ENCODE measurements at regions not wholly inside any gene's neighbourhood (a gene's known extent, or its start where the extent isn't known, plus 50 kb on each side); places are given as distances from the start of the nearest gene placed in this dataset.

DNA sequence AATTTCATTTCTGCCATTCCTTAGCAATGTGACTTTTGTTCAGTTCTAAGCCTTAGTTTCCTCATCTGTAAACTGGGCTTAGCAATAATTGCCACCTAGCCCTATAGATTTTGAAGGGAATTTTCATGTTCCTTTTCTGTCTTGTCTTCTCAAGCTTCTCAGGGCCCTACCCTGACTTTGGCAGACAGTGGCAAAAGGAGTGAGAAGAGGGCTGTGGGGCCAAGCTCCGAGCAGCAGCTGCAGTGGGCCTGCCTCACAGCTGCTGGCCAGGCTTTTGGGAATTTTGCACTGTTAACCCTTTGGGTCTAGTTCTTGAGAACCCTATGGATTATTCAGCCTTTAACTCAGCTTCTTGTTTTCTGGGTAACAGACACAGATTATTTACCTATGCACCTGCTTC is 67.6 kb upstream of the IGSF1 start:
- no peak overlapping the region for H3K27ac ChIP-seq (ENCODE audit: low read depth, low read length)
- H3K36me3 ChIP-seq (ENCODE audit: control insufficient read depth in 5 of 5, insufficient read depth in 5 of 5, low read length in 5 of 5), result no peaks in the 10 kb centered on the region
- H3K9me3 ChIP-seq (ENCODE audit: control insufficient read depth in 5 of 5, low read length in 5 of 5), result no peaks in the 10 kb centered on the region
- no peak overlapping the region for H3K4me3 ChIP-seq (ENCODE audit: low read depth in 1 of 5, low read length in 5 of 5)
- H3K27me3 ChIP-seq (ENCODE audit: control insufficient read depth in 5 of 5, insufficient read depth in 4 of 5, low read length in 5 of 5), result peaks cover 0 to 2% (median 0%) of the 10 kb centered on the region in 5 donors
- no peaks in the 10 kb centered on the region for H3K4me1 ChIP-seq (ENCODE audit: control insufficient read depth in 5 of 5, insufficient read depth in 5 of 5, low read length in 5 of 5)
- H3K9ac ChIP-seq (ENCODE audit: low read length in 5 of 5), result no peak overlapping the region

- H3K4me3 ChIP-seq (ENCODE audit: low read depth in 1 of 5, low read length in 5 of 5), result no peak overlapping the region
- H3K27me3 ChIP-seq (ENCODE audit: control insufficient read depth in 5 of 5, insufficient read depth in 4 of 5, low read length in 5 of 5), result peaks cover 0 to 5% (median 2%) of the 10 kb centered on the region in 5 donors
- no peak overlapping the region for H3K9ac ChIP-seq (ENCODE audit: low read length in 5 of 5)
Measured at GRCh38 chrX:131359611-131360010, 70.5 kb upstream of the IGSF1 start.

GRCh38 chrX:131365766-131366165 is 76.7 kb upstream of the IGSF1 start:
- peaks cover 0 to 2% (median 0%) of the 10 kb centered on the region in 5 donors for H3K4me1 ChIP-seq (ENCODE audit: control insufficient read depth in 5 of 5, insufficient read depth in 5 of 5, low read length in 5 of 5)
- no peak overlapping the region for H3K4me3 ChIP-seq (ENCODE audit: low read depth in 1 of 5, low read length in 5 of 5)
- no peak overlapping the region for H3K27ac ChIP-seq (ENCODE audit: low read depth, low read length)
- no peaks in the 10 kb centered on the region for H3K9me3 ChIP-seq (ENCODE audit: control insufficient read depth in 5 of 5, low read length in 5 of 5)
- H3K9ac ChIP-seq (ENCODE audit: low read length in 5 of 5), result no peak overlapping the region
- no peaks in the 10 kb centered on the region for H3K36me3 ChIP-seq (ENCODE audit: control insufficient read depth in 5 of 5, insufficient read depth in 5 of 5, low read length in 5 of 5)
- peaks cover 3 to 18% (median 7%) of the 10 kb centered on the region in 5 donors for H3K27me3 ChIP-seq (ENCODE audit: control insufficient read depth in 5 of 5, insufficient read depth in 4 of 5, low read length in 5 of 5)

More at GRCh38 chrX:131359611-131360010, 70.5 kb upstream of the IGSF1 start:
- no peaks in the 10 kb centered on the region for H3K4me1 ChIP-seq (ENCODE audit: control insufficient read depth in 5 of 5, insufficient read depth in 5 of 5, low read length in 5 of 5)
- H3K9me3 ChIP-seq (ENCODE audit: control insufficient read depth in 5 of 5, low read length in 5 of 5), result no peaks in the 10 kb centered on the region
- H3K36me3 ChIP-seq (ENCODE audit: control insufficient read depth in 5 of 5, insufficient read depth in 5 of 5, low read length in 5 of 5), result no peaks in the 10 kb centered on the region
- H3K27ac ChIP-seq (ENCODE audit: low read depth, low read length), result no peak overlapping the region

GRCh38 chrX:131366407-131366806 is 77.3 kb upstream of the IGSF1 start:
- no peak overlapping the region for H3K9ac ChIP-seq (ENCODE audit: low read length in 5 of 5)
- peaks cover 3 to 18% (median 7%) of the 10 kb centered on the region in 5 donors for H3K27me3 ChIP-seq (ENCODE audit: control insufficient read depth in 5 of 5, insufficient read depth in 4 of 5, low read length in 5 of 5)
- no peak overlapping the region for H3K27ac ChIP-seq (ENCODE audit: low read depth, low read length)
- H3K36me3 ChIP-seq (ENCODE audit: control insufficient read depth in 5 of 5, insufficient read depth in 5 of 5, low read length in 5 of 5), result no peaks in the 10 kb centered on the region
- peaks cover 0 to 2% (median 0%) of the 10 kb centered on the region in 5 donors for H3K4me1 ChIP-seq (ENCODE audit: control insufficient read depth in 5 of 5, insufficient read depth in 5 of 5, low read length in 5 of 5)
- no peak overlapping the region for H3K4me3 ChIP-seq (ENCODE audit: low read depth in 1 of 5, low read length in 5 of 5)
- no peaks in the 10 kb centered on the region for H3K9me3 ChIP-seq (ENCODE audit: control insufficient read depth in 5 of 5, low read length in 5 of 5)

DNA sequence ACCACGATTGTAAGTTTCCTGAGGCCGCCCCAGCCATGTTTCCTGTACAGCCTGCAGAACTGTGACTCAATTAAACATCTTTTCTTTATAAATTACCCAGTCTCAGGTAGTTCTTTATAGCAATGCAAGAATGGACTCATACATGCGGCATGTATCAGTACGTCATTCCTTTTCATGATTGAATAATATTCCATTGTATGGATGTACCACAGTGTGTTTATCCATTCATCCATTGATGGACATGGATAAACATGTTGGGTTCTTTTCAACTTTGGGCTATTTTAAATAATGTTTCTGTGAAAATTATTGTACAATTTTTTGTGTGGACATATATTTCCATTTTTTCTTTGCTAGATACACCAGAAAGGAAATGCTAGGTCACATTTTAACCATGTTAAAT is 99.2 kb upstream of the IGSF1 start:
- Histone ChIP-seq H3K4me3 (ENCODE audit: low read depth in 1 of 5, low read length in 5 of 5) (peak overlapping the region in 1 of 5 donors; percentile 12), H3K9me3 (ENCODE audit: control insufficient read depth in 5 of 5, low read length in 5 of 5) (peaks cover 2 to 23% (median 12%) of the 10 kb centered on the region in 5 donors), H3K4me1 (ENCODE audit: control insufficient read depth in 5 of 5, insufficient read depth in 5 of 5, low read length in 5 of 5) (no peaks in the 10 kb centered on the region), H3K36me3 (ENCODE audit: control insufficient read depth in 5 of 5, insufficient read depth in 5 of 5, low read length in 5 of 5) (no peaks in the 10 kb centered on the region), H3K9ac (ENCODE audit: low read length in 5 of 5) (no peak overlapping the region), H3K27ac (ENCODE audit: low read depth, low read length) (no peak overlapping the region), H3K27me3 (ENCODE audit: control insufficient read depth in 5 of 5, insufficient read depth in 4 of 5, low read length in 5 of 5) (peaks cover 0 to 11% (median 8%) of the 10 kb centered on the region in 5 donors)

GRCh38 chrX:131392666-131393065 is 103.6 kb upstream of the IGSF1 start:
- H3K36me3 ChIP-seq (ENCODE audit: control insufficient read depth in 5 of 5, insufficient read depth in 5 of 5, low read length in 5 of 5), result no peaks in the 10 kb centered on the region
- no peak overlapping the region for H3K4me3 ChIP-seq (ENCODE audit: low read depth in 1 of 5, low read length in 5 of 5)
- no peak overlapping the region for H3K9ac ChIP-seq (ENCODE audit: low read length in 5 of 5)
- peaks cover 0 to 17% (median 8%) of the 10 kb centered on the region in 5 donors for H3K9me3 ChIP-seq (ENCODE audit: control insufficient read depth in 5 of 5, low read length in 5 of 5)
- no peak overlapping the region for H3K27ac ChIP-seq (ENCODE audit: low read depth, low read length)
- H3K27me3 ChIP-seq (ENCODE audit: control insufficient read depth in 5 of 5, insufficient read depth in 4 of 5, low read length in 5 of 5), result peaks cover 0 to 12% (median 11%) of the 10 kb centered on the region in 5 donors
- H3K4me1 ChIP-seq (ENCODE audit: control insufficient read depth in 5 of 5, insufficient read depth in 5 of 5, low read length in 5 of 5), result no peaks in the 10 kb centered on the region

DNA sequence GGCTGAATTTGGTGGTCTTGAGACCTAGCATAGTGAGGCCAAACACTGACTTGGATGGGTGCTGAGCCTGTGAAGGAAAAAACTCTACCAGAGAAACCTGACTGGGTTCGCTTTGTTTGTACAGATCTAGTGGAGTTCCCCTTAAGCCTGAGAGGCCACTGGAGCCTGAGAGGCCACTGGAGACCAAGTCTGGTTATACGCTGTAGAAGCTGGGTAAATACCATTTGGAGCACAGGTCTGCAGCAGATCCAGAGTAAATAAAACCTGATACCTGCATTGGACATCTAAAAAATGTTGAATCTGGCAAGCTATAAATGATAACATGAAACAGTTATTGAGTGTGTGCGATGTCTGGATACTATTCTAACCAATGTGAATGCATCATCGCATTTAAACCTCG is 104.3 kb upstream of the IGSF1 start:
- no peaks in the 10 kb centered on the region for H3K4me1 ChIP-seq (ENCODE audit: control insufficient read depth in 5 of 5, insufficient read depth in 5 of 5, low read length in 5 of 5)
- H3K27me3 ChIP-seq (ENCODE audit: control insufficient read depth in 5 of 5, insufficient read depth in 4 of 5, low read length in 5 of 5), result peaks cover 0 to 12% (median 11%) of the 10 kb centered on the region in 5 donors
- H3K4me3 ChIP-seq (ENCODE audit: low read depth in 1 of 5, low read length in 5 of 5), result no peak overlapping the region

GRCh38 chrX:131394384-131394783 is 105.3 kb upstream of the IGSF1 start:
- Histone ChIP-seq H3K9ac (ENCODE audit: low read length in 5 of 5) (no peak overlapping the region), H3K4me3 (ENCODE audit: low read depth in 1 of 5, low read length in 5 of 5) (no peak overlapping the region), H3K27ac (ENCODE audit: low read depth, low read length) (no peak overlapping the region), H3K9me3 (ENCODE audit: control insufficient read depth in 5 of 5, low read length in 5 of 5) (peaks cover 0 to 2% (median 0%) of the 10 kb centered on the region in 5 donors), H3K4me1 (ENCODE audit: control insufficient read depth in 5 of 5, insufficient read depth in 5 of 5, low read length in 5 of 5) (no peaks in the 10 kb centered on the region), H3K27me3 (ENCODE audit: control insufficient read depth in 5 of 5, insufficient read depth in 4 of 5, low read length in 5 of 5) (peaks cover 0 to 12% (median 11%) of the 10 kb centered on the region in 5 donors), H3K36me3 (ENCODE audit: control insufficient read depth in 5 of 5, insufficient read depth in 5 of 5, low read length in 5 of 5) (no peaks in the 10 kb centered on the region)

More for the DNA sequence above, 104.3 kb upstream of the IGSF1 start:
- Histone ChIP-seq H3K9me3 (ENCODE audit: control insufficient read depth in 5 of 5, low read length in 5 of 5) (peaks cover 0 to 9% (median 2%) of the 10 kb centered on the region in 5 donors), H3K36me3 (ENCODE audit: control insufficient read depth in 5 of 5, insufficient read depth in 5 of 5, low read length in 5 of 5) (no peaks in the 10 kb centered on the region), H3K27ac (ENCODE audit: low read depth, low read length) (no peak overlapping the region), H3K9ac (ENCODE audit: low read length in 5 of 5) (no peak overlapping the region)

GRCh38 chrX:131397891-131398290 is 108.8 kb upstream of the IGSF1 start:
- H3K36me3 ChIP-seq (ENCODE audit: control insufficient read depth in 5 of 5, insufficient read depth in 5 of 5, low read length in 5 of 5), result no peaks in the 10 kb centered on the region

DNA sequence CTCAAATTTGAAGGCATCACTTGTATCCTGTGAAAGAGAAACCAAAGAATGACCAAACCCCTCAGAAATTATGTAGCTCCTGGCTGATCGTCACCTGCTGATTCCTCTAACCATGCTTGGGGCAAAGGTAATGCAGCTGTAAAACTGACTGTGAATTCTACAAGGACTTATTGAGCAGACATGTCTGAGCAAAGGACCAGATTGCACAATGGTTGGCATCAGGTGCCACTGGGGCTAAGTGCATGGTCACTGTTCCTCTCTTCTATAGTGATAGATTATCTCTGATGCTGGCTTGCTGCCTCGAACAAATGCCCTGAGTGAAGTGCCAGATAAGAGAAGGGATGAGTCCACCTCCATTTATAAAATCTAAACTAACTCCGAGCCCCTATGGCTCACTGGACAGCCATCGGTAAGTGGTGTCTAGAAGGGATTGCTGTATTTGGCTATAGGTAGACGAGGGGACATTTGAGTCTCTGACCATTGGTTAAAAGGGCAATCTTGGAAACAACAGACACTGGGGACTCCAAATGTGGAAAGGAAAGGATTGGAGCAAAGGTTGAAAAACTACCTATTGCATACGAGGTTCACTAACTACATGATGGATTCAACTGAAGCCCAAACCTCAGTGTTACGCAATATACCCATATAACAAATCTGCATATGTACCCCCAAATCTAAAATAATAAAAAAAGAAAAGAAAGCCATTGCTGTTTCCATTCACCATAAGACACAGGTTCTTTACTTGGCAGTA is 110.7 kb upstream of the IGSF1 start:
- H3K4me1 ChIP-seq (ENCODE audit: control insufficient read depth in 5 of 5, insufficient read depth in 5 of 5, low read length in 5 of 5), result no peaks in the 10 kb centered on the region
- peaks cover 0 to 6% (median 0%) of the 10 kb centered on the region in 5 donors for H3K27me3 ChIP-seq (ENCODE audit: control insufficient read depth in 5 of 5, insufficient read depth in 4 of 5, low read length in 5 of 5)
- H3K9ac ChIP-seq (ENCODE audit: low read length in 5 of 5), result no peak overlapping the region
- H3K4me3 ChIP-seq (ENCODE audit: low read depth in 1 of 5, low read length in 5 of 5), result no peak overlapping the region
- no peaks in the 10 kb centered on the region for H3K36me3 ChIP-seq (ENCODE audit: control insufficient read depth in 5 of 5, insufficient read depth in 5 of 5, low read length in 5 of 5)
- no peaks in the 10 kb centered on the region for H3K9me3 ChIP-seq (ENCODE audit: control insufficient read depth in 5 of 5, low read length in 5 of 5)
- H3K27ac ChIP-seq (ENCODE audit: low read depth, low read length), result no peak overlapping the region

More at GRCh38 chrX:131397891-131398290, 108.8 kb upstream of the IGSF1 start:
- H3K4me1 ChIP-seq (ENCODE audit: control insufficient read depth in 5 of 5, insufficient read depth in 5 of 5, low read length in 5 of 5), result no peaks in the 10 kb centered on the region
- no peak overlapping the region for H3K9ac ChIP-seq (ENCODE audit: low read length in 5 of 5)
- no peak overlapping the region for H3K27ac ChIP-seq (ENCODE audit: low read depth, low read length)
- no peak overlapping the region for H3K4me3 ChIP-seq (ENCODE audit: low read depth in 1 of 5, low read length in 5 of 5)
- H3K27me3 ChIP-seq (ENCODE audit: control insufficient read depth in 5 of 5, insufficient read depth in 4 of 5, low read length in 5 of 5), result peaks cover 0 to 10% (median 4%) of the 10 kb centered on the region in 5 donors
- H3K9me3 ChIP-seq (ENCODE audit: control insufficient read depth in 5 of 5, low read length in 5 of 5), result no peaks in the 10 kb centered on the region

Data from subcutaneous abdominal adipose tissue (tissue), 5 donors.